NT2/D1 (cell line): ENCODE measurements at regions not wholly inside any gene's neighbourhood (a gene's known extent, or its start where the extent isn't known, plus 50 kb on each side); places are given as distances from the start of the nearest gene placed in this dataset.

Experiments used
- SUZ12 ChIP-seq: IDR thresholded peaks from 2 replicates; pipeline ENCODE4 v1.6.1; 2011; ENCODE audit not compliant: insufficient read length, insufficient read depth; ENCODE audit errors: extremely low read depth
- YY1 ChIP-seq: IDR thresholded peaks from 2 replicates; pipeline ENCODE4 v1.6.1; 2011; ENCODE audit not compliant: insufficient read length, insufficient read depth
- ZNF274 ChIP-seq: IDR thresholded peaks from 2 replicates; pipeline ENCODE4 v1.6.1; 2011; ENCODE audit warnings: mild to moderate bottlenecking, low read depth, low read length

DNA sequence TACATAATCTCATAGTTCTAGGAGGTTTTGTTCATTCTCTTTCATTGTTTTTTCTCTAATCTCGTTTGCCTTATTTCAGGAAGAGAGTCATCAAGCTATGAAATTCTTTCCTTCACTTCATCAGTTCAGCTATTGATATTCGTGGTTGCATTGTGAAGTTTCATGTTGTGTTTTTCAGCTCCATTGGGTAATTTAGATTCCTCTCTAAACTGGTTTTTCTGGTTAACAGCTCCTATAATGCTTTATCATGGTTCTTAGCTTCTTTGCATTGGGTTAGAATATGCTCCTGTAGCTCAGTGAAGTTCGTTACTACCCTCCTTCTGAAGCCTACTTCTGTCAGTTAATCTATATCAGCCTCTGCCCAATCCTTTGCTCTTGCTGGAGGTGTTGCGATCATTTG is 69.4 kb upstream of the CD96 start:
- TF ChIP-seq SUZ12: no peak
- TF ChIP-seq YY1: no peak
- no peak for TF ChIP-seq ZNF274
